Activated T-helper 9 cell treated with anti-CD3 and anti-CD28 coated beads, Interleukin-2, amount 50 U/mL, for 16 hours (primary cell): ENCODE measurements at regions not wholly inside any gene's neighbourhood (a gene's known extent, or its start where the extent isn't known, plus 50 kb on each side); places are given as distances from the start of the nearest gene placed in this dataset.

Experiments used
- DNase-seq: peaks from one replicate; pipeline ENCODE4 v3.0.0-alpha.2; 2020; ENCODE audit warnings: low read depth

DNA sequence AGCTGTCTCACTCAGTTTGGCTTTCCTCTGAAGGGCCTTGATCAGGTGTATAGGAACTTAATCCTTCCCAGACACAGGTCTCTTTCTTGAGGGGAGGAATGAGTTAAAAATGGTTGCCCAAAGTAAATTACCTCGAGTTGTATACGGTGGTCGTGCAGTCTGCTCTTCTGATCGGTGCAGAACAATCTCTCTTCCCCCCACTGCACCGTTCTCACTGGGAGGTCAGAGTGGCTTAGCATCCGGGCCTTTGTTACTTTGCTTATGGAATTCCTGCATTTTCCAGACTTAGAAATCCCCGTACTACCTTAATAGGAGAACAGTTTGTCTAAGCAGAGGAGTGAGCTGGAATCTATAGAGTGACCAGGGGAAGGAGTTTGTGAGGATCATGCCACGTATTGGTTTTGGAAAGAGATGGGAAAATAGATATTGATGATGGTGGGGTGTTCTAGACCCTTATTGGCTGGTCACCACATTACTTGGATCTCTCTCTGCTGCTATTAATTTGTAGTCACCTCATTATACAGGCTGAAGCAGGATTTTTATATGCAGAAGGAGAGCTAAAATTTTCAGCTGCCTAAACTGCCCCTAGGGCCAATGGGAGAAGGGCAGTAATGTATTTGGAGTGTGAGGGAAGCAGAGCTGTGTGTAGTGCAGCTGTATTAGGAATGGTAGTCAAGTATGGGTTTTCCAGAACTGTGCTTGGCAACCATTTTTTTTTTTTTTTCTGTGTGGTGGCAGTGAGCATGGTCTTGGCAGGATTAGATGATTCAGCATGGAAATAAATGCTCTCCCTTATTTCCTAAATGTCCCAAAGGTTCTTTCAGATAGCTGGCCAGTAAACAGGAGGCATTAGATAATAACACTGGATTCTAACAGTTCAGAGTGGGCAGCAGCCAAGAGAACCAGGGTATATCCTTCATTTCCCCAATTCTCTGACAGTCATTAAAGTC, 81.5 kb downstream of the NDUFS5 start:
- DNase-seq, result no peak

DNA sequence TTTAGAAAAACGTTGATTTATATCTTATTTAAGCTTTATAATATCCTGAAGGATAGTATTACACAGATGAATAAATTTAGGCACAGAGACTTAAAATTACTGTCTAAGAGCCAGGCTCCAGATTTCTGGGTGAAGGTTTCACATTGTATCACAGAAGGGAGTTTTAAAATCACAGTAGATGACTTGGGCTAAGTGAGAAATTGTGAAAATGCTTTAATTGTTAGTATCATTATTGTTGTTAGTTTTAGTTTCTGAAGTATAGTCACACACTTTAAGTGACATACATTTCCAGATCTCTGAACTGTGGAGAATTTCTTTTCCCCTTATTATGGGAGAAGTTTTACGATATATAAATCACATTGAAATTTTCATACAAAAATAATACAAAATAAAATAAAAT, 83.5 kb downstream of the NDUFS5 start:
- no peak for DNase-seq

DNA sequence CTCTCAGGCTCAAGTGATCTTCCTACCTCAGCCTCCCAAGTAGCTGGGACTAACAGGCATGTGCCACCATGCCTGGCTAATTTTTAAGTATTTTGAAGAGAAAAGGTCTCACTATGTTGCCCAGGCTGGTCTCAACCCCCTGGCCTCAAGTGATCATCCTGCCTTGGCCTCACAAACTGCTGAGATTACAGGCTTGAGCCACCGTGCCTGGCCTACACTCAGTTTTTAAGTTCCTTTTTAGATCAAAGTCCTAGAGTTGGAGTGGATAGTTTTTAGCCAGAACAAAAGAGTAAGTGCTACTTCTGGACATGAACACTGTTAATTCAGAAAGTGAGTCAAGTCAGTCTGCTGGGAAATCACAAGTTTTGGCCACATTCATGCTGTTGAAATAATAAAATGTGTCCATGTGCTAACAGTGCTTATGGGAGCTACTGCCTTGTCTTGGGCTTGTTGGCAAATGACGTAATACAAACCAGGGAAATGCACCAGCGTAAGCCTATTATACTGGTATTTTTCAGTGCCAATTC, 84.2 kb downstream of the NDUFS5 start:
- DNase-seq, result no peak

DNA sequence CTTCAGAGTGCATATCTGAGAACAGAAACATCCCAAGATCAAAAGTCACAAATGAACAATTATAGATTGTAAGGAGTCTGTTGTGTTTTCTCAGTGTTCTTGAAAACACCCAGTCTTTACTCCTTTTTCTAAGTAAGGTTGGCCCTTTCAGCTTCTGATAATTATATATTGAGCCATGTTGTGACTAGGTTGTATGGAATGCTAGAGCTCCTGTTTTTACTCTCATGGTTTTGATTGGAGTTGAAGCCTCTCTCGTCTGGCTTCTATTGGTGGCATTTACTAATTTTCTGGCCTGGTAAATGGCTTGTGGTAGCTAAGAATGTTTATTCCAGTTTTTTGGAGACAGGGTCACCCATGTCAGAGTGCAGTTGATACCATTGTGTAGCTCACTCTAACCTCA, 84.7 kb downstream of the NDUFS5 start:
- no peak for DNase-seq

DNA sequence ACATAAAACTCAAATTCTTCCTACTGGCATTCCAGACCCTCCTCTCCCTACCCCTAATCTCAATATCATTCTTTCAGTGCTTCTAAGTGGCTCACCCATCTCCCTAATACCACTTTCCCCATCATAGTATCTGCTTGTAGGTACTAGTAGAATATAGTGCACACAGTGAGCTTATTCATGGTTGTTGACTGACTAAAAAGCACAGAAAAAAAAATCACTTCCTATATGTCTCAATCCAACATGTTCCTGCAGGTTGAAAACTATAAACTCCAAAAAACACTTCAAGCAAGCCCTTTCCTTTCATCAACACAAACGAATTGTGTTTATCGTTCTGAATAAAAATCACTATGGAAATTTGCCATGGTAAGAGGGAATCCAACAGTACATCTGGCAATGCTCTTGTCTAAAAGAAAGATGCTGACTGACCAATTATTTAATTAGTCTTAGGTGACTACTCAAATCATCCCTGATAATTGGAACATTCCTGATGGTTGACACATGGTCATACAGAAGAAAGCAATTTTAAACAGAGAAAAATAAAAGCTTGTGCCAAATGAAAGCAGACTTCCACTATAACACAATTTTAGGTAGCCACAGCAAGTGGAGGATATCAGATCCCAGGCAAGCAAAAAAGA, 87.1 kb downstream of the NDUFS5 start:
- DNase-seq, result no peak

DNA sequence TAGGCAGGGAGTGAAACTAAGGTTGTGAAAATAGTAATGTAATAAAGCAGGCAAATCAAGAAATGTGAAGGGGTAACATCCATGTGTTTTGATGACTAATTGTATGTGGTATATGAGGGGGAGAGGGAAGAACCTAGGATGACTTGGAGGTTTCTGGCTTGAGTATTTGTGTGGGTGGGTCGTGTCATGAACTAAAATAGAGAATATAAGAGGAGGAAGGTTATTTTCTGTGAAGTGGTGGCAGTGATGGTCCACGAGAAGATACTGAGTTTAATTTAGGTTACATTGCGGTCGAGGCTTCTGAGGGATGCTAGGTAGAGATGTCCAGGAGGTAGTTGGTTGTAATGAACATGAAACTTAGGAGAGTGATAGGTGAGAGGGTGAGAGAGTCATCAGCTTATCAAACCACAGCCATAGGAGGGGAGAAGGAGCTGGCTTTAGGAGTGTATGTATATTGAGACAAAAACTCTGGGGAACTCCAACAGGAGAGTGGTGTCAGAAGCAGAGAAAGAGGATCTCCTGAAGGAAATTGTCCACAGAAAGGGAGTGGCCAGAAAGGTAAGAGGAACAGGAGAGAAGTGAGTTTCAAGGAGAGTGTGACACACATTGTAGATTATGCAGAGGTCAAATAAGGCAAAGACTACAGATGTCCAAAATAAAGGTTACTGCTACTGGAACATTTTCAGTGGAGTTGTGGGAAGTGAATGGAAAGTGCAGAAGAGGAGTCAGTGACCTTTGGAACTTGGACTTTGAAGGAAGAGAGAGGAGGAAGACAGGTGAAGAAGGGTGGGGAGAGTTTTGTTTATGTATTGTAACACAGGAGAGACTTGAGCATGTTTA, 89.0 kb upstream of the MACF1 start:
- no peak for DNase-seq

DNA sequence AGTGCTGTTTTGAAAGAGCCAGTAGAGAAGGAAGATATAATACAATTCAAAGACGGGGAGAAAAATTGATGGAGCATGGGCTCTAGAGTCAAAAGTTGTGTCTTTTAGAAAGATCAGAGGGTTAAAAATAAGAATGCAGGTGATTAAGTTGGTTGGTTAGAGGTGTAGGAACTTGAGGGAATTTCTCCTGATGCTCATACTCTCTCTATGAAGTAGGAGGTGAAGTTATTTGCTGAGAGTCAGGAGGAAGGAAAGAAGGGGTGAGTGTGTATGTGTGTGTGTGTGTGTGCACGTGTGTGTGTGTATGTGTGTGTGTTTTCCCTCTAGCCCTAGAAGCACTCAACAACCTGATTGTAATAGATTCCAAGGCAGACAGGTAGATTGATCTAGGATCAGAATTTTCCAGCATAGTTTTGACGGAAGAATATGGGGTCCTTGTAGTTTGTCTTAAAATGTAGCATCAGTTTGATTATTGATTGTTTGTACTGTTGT, 88.3 kb upstream of the MACF1 start:
- no peak for DNase-seq

DNA sequence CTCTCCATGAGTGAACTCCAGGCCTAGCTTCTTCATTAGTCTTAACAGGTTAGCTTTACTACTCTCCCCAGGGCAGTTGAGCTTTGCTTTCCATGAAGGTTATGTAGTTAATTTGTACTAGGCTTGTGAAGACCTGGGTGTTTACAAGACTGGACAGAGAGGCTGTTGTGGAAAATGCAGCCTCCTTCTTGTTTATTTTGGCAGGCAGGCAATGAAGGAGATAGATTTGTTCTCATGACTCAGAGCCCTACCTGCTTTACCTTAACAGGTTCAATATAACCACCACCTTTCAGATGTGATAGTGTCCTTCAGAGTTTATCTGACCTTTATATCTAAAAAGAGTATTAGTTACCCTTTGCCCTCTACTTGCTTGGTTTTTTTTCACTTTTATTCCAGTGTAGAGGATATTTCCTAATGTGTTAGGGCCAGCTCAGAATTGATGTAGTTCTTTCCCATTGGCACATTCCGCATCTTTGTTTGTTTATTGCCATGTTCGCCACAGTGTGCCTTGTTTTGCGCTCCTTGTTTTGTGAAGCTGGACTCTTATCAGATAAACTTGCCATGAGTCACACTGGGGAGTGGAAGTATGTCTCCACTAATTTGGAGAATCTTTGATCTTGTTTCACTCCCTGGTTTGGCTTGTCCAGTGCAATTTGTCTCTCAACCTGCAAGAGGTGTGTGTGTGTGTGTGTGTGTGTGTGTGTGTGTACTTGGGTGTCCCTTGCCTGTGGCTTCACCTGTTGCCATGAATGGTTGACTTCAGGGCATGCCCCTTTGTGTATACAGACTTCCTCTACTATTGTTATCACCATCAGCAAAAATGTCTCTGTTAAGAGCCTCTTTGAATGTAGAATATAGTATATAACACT, 87.4 kb upstream of the MACF1 start:
- DNase-seq, result no peak

DNA sequence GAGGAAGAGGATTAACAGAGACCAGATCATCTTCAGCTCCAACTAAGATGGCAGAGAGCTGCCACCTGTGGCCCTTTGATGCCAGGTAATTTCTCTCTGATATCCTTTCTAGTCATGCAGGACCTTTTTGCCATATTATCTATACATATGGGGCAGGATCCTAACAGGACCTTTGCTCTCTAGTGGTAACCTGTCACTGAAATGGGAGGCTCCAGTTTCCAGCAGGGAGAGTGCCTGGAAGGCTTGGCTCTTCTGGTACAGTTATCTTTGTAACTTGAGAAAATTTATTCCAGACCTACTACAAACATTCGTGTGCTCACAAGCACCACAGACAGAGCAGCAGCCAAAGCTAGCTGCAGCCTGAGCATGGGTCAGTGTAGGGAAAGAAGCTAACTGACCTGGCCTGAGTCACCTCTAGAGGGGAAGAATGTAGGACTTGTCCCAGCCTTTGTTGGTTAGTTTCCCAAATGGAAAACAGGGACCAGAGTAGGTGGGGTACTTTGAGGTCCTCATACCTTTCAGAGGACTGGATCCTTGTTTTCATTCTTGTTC, 86.5 kb upstream of the MACF1 start:
- DNase-seq, result no peak

DNA sequence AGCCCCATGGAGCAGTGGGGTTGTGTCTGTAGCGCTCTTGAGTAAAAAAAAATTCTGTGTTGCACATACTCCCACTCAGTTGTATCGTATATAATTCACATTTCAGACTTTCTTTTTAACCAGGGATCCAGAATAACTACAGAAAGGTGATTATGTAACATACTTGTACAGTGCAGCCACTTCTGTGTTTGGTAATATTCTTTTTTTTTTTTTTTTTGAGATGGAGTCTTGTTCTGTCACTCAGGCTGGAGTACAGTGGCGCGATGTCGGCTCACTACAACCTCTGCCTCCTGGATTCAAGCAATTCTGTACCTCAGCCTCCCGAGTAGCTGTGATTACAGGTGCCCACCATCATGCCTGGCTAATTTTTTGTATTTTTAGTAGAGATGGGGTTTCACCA, 82.4 kb upstream of the MACF1 start:
- no peak for DNase-seq

DNA sequence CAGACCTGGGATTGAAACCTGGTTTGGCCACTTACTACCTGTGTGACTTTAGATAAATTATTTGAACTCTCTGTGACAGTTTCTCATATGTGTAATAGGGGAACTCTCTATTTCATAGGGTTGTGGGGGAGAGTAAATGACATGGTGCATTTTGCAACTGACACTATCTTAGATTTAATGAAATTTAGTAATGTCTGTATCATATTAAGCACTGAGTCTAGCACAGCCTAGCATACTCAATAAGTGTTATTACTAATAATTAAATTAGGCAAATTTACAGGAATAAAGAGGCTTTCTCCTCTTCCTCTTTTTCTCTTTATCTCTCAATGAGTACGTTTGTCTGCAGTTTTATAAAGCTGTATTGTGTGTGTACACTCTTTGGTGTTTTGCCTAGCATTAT, 80.2 kb upstream of the MACF1 start:
- no peak for DNase-seq

DNA sequence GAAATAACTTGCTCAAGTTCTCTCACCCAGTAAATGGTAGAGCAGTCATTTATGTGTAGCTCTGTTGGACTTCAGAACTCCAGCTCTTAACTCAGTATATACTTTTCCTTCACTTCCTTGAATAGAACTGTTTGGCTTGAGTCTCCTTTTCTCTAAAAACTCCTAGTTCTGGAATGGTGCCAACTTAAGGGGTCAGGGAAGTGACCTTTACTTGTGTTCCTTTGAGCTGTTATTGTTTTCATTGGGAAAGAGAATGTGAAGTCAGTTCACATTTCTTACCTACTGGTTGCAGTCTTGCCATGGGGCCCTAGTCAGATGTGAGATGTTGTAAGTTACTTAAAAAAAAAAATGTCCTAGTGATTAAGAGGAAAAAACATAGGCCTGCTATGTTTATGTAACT, 77.0 kb upstream of the MACF1 start:
- DNase-seq, result no peak

DNA sequence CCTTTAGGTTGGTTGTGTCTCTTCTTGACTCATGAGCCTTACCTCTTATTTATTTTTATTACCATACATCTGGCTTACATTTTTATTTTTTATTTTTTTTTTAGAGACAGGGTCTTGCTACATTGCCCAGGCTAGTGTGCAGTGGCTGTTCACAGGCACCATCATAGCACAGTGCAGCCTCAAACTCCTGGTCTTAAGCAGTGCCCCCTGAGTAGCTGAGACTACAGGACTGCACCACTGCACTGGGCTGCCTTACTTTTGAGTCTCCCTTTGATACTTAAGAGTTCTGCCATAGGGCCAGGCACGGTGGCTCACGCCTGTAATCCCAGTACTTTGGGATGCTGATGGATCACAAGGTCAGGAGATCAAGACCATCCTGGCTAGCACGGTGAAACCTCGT, 76.4 kb upstream of the MACF1 start:
- no peak for DNase-seq

DNA sequence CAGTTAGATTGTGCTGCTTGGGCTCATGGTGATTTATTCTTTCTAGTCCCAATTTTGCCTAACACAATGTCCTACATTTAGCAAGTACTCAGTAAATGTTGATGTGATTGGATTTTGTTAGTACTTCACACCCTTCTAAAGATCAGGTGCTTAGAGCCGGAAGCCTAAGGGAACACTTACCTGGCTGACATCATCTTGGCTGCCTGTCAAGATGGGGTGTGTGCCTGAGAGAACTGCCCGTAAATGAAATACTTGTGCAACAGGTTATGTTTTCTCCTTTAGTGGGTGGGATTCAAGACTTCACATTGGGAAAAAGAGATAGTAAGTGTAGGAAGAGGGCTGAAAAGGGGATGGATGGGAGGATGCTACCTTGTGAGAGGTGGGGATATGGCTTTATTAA, 75.5 kb upstream of the MACF1 start:
- no peak for DNase-seq

DNA sequence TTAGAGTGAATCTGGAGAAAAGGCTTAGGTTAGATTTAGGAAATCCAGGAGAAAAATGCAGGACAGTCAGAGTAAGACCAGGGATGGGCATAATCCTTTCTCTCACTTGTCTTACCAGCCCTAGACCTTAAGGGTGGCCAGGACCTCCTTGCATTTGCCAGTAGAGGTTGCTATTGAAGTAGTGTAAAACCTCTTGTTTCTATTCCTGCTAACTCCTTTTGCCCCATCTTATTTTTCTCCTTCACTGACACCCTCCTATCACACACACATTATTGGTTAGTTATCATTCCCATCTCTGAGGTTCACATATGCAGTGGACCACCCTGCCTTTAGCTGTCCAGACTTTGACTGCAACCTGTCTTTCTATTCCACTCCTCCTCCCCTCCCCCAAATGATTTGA, 75.0 kb upstream of the MACF1 start:
- DNase-seq, result no peak

DNA sequence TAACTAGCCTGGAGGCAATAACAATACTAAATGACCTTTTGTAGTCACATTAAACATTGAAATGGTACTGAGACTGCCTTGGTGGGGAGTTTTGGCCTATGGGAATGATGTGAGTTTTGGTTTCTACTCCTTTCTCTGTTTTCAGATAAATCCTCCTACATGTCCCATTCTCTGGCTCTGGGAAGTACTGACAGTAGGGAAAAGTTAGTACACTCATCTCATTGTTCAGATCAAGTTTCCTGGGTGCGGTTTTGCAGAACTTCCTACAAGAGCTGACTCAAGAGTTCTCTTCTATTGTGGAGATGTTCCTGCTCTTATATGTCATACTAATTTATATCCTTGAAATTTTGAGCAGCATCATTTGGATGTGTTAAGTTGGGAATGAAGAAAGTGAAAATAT, 74.2 kb upstream of the MACF1 start:
- no peak for DNase-seq

DNA sequence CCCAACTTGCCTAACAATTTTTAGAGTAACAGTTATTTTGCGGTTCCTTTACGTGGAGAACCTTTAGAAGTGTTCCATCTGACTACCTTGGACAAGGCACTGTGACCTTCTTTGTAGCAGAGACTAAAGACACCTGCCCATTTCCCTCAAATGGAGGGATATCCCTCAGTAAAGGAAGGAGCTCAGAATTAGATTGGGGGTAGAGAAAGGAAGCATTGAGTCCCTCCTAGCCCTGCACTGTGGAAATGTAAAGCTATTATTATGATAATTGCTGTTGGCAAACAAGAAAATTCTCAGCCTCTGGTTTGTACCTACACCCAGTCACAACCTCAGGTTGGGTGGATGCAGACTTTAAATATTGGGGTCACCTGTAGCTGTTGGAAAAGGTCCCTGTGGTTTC, 72.6 kb upstream of the MACF1 start:
- no peak for DNase-seq

DNA sequence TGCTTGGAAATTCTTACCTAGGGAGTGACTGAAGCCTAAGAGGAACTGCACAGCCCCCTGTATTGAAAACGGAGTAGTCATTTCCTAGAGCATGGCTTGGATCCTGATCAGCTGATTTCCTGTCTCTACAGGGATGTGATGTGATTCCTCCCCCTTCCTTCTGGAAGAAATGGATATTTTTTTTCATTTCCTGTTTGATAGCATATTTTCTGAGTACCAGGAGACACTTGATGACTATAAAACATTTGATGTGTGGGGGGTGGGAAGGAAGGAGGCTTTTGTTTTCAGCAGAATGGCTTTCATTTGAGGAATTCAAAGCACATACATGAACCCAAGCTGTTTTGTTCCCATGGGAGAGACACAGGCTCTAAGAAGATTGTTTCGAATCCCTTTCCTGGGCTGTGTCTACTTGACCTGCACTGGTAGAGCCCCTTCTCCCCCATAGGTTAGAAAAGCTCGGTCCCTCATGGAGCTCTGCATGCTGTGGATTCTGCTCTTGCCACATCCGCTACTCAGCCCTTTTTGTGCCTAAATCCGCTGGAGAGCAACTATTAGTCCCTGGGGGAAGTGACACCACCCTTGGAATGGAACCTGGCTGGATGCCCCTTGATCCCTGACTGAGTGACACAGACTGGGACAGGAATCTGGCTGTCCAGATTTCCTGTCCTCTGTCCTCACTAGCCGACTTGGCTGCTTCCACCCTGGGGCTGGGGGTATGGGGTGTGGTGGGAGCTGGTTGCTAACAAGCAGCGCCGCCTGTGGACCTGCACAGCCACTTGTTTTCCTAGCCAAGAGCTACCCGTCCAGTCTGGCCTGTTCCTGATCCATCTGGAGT, 71.8 kb upstream of the MACF1 start:
- DNase-seq, result no peak

DNA sequence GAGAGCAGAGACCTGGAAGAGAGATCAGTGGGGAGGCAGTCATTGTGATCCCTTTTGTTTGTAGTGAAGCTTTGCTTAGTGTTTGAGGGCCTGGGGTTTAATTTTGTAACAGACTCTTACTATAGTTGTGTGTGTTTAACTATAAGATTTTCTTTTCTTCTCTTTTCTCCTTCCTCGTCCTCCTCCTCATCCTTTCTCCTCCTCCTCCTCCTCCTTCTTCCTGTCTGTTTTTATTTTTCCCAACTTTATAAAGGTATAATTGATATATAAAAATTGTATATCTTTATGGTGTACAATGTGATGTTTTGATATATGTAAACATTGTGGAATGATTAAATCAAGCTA, 71.2 kb upstream of the MACF1 start:
- no peak for DNase-seq

DNA sequence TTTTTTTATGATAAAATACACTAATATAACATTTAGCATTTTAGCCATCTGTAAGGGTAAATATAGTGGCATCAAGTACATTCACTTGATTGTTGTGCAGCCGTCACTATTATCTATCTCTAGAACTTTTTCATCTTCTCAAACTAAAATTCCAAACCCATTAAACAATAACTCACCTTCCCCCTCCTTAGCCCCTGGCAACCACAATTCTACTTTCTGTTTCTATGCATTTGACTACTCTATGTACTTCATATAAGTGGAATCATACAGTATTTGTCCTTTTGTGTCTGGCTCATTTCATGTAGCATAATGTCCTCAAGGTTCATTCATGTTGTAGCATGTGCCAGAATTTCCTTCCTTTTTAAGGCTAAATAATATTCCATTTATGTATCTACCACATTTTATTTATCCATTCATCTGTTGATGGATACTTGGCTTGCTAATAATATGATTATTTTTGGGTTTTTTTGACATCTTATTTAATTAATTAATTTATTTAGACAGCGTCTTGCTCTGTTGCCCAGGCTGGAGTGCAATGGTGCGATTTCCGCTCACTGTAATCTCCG, 69.6 kb upstream of the MACF1 start:
- DNase-seq, result no peak
